GM18502 (cell line): ENCODE measurements at regions not wholly inside any gene's neighbourhood (a gene's known extent, or its start where the extent isn't known, plus 50 kb on each side); places are given as distances from the start of the nearest gene placed in this dataset.
"Not testable (repeated sequence)": the region's sequence is repeated elsewhere in the genome, so short reads cannot be mapped to it uniquely, and the experiment has no call there.

Source experiments
- ATAC-seq: cut with Tn5 transposase; IDR thresholded peaks from one replicate; pipeline ENCODE4 v1.9.1; 2021; ENCODE audit warnings: mild to moderate bottlenecking; ENCODE audit not compliant: unreplicated experiment, poor library complexity

- no peak for ATAC-seq
Observed at GRCh38 chr18:44342162-44342561, 338.5 kb upstream of the SETBP1 start.

GRCh38 chr18:44342946-44343345 is 337.7 kb upstream of the SETBP1 start:
- ATAC-seq, result no peak

GRCh38 chr18:44343570-44343969 is 337.1 kb upstream of the SETBP1 start:
- no peak for ATAC-seq

GRCh38 chr18:44356566-44357157 is 324.0 kb upstream of the SETBP1 start:
- no peak for ATAC-seq

GRCh38 chr18:44358402-44358801 is 322.3 kb upstream of the SETBP1 start:
- ATAC-seq, result no peak

DNA sequence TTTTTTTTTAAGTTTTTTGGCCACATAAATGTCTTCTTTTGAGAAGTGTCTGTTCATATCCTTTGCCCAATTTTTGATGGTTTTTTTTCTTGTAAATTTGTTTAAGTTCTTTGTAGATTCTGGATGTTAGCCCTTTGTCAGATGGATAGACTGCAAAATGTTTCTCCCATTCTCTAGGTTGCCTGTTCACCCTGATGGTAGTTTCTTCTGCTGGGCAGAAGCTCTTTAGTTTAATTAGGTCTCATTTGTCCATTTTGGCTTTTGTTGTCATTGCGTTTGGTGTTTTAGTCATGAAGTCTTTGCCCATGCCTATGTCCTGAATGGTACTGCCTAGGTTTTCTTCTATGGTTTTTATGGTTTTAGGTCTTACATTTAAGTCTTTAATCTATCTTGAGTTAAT is 320.9 kb upstream of the SETBP1 start:
- not testable (repeated sequence) for ATAC-seq

- ATAC-seq, result not testable (repeated sequence)
Observed at GRCh38 chr18:44362213-44362612, 318.5 kb upstream of the SETBP1 start.

DNA sequence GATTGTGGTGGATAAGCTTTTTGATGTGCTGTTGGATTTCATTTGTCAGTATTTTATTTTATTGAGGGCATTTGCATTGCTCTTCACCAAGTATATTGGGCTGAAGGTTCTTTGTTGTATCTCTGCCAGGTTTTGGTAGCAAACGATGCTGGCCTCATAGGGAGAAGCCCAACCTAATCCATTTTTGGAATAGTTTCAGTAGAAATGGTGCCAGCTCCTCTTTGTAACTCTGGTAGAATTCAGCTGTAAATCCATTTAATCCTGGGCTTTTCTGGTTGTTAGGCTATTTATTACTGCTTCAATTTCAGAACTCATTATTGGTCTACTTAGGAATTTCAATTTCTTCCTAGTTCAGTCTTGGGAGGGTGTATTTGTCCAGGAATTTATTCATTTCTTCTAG is 309.8 kb upstream of the SETBP1 start:
- no peak for ATAC-seq

DNA sequence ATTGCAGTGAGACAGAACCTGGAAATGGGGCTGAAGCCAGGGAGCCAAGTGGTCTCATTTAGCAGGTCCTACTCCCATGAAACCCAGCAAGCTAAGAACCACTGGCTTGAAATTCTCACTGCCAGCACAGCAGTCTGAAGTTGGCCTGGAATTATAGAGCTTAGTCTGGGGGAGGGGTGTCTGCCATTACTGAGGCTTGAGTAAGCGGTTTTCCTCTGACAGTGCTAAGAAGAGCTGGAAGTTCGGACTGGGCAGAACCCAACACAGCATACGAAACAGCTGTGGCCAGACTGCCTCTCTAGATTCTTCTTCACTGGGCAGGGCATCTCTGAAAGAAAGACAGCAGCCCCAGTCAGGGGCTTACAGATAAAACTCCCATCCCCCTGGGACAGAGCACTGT is 305.7 kb upstream of the SETBP1 start:
- no peak for ATAC-seq

- no peak for ATAC-seq
Observed at GRCh38 chr18:44386401-44386800, 294.3 kb upstream of the SETBP1 start.

GRCh38 chr18:44388329-44388728 is 292.4 kb upstream of the SETBP1 start:
- no peak for ATAC-seq

DNA sequence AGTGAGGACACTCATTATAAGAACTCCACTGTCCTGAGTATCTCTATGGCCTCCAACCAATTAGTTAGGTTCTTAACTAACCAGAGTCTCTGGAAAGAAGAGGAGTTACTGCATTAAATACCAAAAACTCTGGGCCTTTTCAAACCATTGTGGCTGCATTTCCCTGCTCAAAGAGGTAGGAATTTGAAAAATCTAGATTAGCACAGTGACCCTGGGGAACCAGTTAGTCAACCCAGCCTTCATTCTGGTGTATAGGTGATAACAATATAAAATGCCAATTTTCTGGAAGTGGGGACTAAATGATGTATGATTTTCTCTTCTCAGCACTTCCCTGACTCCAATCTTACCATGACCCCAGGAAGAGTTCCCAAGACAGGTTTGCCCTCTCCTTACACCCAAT is 287.8 kb upstream of the SETBP1 start:
- ATAC-seq, result no peak

DNA sequence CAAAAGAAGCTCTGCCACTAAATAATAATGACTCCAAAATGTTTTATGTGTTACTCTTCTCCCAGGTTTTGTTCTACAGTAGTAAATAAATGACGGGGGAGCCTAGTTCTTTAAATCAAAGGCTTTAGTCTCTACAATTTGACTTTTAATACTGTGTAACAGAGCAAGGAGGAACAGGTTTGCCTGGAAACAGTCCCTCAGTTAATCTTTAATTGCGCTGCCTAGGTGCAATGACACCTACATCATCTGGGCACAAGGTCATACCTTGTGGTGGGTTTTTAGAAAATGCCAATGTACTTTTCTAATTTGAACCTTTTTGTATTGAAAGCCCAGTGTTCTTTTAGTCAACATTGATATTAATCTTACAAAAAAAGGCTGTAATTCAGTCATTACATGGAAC is 287.3 kb upstream of the SETBP1 start:
- no peak for ATAC-seq

DNA sequence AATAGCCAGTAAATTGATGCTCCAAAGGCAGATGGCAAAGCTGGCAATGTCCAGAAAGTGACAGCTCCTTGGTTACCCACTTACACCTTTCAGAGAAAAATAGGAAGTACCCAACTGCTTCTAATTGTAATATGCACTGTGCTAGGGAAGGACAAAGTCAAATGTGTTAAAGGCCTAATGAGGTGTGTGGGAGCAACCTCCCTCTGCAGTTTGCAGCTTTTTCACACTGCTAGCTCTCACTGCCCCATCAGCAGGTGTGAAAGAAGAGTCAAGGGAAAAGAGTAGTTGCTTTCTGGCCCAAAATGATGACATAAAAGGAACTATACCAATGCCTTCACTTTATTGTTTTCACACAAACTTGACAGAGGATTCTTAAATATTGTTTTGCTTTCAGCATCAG is 284.1 kb upstream of the SETBP1 start:
- no peak for ATAC-seq

DNA sequence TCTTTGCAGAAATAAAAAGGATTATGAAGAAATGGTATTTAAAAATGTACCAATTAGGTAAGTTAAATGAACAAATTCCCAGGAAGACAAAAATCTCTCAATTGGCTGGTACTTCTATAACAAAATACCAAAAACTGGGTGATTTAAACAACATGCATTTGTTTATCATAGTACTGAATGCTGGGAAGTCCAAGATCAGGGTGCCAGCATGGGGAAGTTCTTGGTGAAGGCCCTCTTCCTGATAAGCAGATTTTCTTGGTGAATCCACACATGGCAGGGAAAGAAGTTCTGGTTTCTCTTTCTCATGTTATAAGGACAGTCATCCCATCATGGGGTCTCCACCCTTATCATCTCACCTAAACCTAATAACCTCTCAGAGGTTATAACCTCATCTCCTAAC is 271.6 kb upstream of the SETBP1 start:
- ATAC-seq, result no peak

GRCh38 chr18:44409515-44409914 is 271.2 kb upstream of the SETBP1 start:
- no peak for ATAC-seq

GRCh38 chr18:44410740-44411139 is 269.9 kb upstream of the SETBP1 start:
- no peak for ATAC-seq

DNA sequence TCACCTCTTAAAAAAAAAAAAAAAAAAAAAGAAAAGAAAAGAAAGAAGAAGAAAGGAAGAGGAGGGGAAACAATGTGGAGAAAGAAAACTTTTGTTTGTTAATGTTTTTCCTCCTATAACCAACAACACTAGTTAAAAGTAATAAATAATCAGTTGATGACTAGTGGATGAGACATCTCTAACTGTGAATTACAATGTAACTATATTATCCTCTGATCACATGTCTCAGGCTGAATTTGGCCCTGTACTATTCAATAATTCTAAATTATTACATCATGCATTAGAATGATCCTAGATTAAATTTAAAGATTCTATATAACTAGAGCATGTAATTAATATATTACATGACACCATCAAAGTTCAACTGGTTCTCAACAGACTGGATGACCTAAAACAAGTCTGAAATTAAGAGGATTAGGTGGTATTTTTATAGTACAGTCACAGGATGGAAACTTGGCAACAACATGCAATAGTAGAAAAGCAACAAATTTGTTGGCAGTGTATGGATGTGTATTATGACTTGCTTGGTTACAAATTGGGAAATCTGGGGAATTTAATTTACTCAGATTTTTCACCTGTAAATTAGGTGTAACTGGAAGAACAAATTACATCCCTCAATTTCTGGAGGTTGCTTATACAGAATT is 269.3 kb upstream of the SETBP1 start:
- ATAC-seq, result no peak

- ATAC-seq, result no peak
Observed at GRCh38 chr18:44411976-44412375, 268.7 kb upstream of the SETBP1 start.

DNA sequence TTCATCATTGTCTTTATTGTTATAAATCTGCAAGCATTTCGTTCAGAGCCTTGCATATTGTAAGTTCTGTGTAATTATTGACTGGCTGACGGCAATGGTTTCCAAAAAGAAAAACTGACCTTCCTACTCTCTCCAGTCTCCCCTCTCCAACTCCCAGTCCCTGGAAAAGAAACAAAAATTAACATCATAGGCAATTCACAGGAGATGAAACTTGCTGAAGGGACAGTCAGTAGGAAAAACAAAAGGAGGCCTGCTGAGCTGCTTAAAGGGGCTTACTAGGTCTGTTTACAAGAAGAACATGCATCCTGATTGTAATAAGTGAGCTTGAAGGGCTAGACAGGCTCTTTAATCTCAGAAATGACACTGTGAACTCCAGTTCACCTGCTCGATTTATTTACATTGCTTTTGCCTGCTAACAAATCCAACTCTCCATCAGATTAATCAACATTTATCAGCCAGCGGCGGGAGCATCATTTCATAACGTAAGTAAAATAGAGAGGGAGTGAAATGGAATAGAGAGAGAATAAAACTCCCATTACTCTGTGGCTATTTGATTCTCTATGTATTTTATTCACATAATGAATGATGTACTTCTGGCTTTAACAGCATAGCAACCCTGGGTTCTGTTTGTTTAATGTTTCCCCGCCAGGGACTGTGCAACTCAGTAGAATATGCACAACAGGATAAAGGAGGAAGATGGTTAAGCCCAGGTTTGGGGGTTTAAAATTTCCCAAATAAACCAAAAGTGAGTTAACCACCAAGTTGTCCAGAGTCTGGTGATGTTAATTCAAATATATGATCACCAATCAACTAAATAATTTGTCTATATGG is 256.7 kb upstream of the SETBP1 start:
- ATAC-seq, result no peak

GRCh38 chr18:44424645-44425035 is 256.0 kb upstream of the SETBP1 start:
- ATAC-seq, result no peak

GRCh38 chr18:44425161-44425560 is 255.5 kb upstream of the SETBP1 start:
- no peak for ATAC-seq
